ENCODE measurements at regions not wholly inside any gene's neighbourhood (a gene's known extent, or its start where the extent isn't known, plus 50 kb on each side); places are given as distances from the start of the nearest gene placed in this dataset.

DNA sequence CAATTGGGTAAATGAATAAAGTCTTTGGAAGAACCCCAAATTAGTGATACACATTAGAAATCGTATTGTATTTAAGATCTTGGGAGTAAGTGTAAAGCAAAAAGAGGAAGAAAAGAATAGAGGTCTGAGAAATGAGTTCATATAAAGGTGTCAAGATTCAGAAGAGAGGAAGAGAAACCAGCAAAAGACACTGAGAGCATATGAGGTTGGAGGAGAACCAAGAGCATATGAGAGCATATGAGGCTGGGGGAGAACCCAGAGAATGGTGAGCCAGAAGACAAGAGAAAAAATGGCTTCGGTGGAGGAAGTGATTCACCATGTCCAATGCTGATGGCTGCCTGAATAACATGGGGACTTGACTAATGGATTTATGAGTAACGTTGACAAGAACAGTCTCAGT is 620.1 kb upstream of the GCFC2 start:
- TF ChIP-seq, protein P1, sequence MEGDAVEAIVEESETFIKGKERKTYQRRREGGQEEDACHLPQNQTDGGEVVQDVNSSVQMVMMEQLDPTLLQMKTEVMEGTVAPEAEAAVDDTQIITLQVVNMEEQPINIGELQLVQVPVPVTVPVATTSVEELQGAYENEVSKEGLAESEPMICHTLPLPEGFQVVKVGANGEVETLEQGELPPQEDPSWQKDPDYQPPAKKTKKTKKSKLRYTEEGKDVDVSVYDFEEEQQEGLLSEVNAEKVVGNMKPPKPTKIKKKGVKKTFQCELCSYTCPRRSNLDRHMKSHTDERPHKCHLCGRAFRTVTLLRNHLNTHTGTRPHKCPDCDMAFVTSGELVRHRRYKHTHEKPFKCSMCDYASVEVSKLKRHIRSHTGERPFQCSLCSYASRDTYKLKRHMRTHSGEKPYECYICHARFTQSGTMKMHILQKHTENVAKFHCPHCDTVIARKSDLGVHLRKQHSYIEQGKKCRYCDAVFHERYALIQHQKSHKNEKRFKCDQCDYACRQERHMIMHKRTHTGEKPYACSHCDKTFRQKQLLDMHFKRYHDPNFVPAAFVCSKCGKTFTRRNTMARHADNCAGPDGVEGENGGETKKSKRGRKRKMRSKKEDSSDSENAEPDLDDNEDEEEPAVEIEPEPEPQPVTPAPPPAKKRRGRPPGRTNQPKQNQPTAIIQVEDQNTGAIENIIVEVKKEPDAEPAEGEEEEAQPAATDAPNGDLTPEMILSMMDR (IDR thresholded peaks at IDR 0.05), result no peak
- TF ChIP-seq POLR2A (IDR thresholded peaks at IDR 0.05), result no peak

All from uterus (tissue), 2 donors.